GM19238 (cell line): ENCODE measurements at regions not wholly inside any gene's neighbourhood (a gene's known extent, or its start where the extent isn't known, plus 50 kb on each side); places are given as distances from the start of the nearest gene placed in this dataset.
"Not testable (repeated sequence)": the region's sequence is repeated elsewhere in the genome, so short reads cannot be mapped to it uniquely, and the experiment has no call there.

Source experiments
- DNase-seq: peaks from one replicate; pipeline ENCODE4 v3.0.0; 2011; ENCODE audit warnings: low spot score; ENCODE audit not compliant: insufficient read length

DNA sequence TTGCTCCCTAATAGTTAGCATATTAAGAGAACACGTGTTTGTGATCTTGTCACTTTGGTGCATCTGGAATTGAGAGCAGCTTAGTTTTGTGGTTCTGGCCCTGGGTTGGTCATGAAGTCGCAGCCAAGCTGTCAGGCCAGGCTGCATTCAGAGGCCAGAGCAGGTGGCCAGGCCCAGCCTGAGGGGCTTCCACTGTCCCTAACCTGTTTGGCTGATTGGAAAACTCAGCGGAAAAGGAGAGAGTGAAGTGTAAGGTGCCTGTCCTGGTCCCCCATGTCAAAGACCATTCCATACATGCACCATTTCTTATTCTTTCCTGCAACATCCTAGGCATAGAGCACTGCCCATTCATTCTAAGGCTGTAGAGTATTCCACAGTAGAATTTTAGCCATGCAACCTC, 111.5 kb upstream of the IGLL5 start:
- no peak for DNase-seq

DNA sequence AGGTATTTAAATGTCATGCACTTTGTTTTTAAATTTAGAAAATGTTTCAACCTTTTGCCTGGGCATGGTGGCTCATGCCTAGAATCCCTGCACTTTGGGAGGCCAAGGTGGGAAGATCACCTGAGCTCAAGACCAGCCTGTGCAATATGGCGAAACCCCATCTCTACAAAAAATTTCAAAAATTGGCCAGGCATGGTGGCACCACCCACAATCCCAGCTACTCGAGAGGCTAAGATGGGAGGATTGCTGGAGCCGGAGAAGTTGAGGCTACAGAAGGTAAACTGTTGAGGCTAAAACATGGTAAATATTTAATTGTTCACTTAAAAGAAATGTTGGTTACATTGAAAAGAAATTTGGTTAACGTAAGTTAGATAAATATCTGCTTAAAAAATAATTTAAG, 108.4 kb upstream of the IGLL5 start:
- DNase-seq = no peak

DNA sequence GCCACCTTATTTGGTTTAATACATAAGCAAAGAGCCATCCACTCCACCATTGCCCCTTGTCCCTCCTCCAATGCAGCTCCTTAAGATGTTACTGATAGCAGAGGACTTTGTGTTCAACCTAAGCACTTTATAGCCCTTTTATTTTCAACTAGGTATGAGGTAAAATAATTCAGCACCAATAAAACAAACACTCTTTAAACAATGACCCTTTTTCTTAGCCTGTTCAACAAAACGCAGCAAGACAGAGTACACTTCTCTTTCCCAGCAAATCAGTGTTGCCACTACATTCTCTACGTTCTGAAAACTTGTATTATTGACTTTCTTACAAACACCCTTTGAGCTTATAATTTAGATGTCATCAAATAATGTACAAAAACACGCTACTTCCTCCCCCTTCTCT, 104.0 kb upstream of the IGLL5 start:
- DNase-seq = no peak

DNA sequence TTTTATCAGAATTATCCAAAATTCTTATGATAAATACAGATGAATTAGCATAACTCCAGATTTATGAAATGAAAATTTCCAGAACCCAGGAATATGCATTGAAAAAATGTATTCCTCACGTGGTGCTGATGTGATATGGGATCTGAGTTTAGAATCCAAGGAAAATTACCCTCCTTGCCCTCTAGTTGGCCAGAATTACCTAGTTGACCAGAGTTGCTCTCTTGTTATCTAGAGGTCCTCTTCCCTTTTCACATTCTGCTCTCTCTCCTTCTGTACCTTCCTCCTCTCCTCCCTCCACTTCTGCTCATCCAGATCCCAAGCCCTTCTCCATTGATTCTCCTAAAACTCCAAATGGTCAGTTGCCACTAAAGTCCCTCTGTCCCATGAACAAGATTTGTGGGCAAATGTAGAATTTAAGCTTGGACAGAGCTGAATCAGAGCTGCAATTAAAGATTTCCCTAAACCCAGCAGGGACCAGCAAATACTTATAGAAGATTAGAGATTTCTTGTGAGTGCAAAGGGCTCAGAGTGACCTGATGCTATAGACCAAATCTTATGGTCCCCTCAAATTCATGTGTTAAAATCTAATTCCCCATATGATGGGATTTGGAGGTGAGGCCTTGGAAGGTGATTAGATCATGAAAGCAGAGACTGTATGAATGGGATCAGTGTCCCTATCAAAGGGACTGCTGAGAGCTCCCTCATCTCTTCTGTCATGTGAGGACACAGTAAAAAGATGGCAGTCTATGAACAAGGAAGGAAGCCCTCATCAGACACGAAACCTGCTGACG, 103.2 kb upstream of the IGLL5 start:
- no peak for DNase-seq

DNA sequence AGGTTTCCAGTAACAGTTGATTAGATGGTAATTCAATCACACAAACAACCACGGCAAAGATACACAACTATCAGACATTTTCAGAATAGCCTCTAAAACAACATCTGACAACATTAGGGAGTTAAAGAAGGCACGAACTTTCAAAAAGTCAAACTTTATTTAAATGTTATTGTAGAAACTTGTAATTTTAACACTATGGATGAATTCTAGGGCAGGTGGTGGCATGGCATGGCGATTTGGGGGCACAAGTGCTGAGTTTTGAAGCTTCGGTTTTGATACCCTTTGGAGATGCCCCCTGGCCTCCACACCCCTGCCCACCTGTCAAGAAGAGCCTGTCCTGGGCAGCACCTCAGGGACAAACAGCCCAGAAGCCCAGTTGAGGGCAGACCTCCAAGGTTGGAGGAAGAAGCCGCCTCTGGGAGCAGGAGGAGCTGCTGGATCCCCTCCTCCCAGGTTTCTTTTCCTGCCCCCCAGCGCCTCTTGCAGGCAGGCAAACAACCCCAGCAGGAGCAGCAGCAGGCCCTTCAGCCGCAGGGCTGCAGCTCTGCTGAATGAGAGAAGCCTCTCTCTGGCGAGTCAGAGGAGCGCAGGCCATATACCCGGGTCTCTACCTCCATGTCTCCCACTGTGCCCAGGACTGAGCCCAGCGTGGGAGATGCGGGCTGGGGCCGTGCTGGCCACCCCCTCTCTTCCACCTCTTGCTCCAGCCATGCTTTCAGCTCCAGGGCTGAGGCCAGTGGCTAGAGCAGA, 102.1 kb upstream of the IGLL5 start:
- no peak for DNase-seq

DNA sequence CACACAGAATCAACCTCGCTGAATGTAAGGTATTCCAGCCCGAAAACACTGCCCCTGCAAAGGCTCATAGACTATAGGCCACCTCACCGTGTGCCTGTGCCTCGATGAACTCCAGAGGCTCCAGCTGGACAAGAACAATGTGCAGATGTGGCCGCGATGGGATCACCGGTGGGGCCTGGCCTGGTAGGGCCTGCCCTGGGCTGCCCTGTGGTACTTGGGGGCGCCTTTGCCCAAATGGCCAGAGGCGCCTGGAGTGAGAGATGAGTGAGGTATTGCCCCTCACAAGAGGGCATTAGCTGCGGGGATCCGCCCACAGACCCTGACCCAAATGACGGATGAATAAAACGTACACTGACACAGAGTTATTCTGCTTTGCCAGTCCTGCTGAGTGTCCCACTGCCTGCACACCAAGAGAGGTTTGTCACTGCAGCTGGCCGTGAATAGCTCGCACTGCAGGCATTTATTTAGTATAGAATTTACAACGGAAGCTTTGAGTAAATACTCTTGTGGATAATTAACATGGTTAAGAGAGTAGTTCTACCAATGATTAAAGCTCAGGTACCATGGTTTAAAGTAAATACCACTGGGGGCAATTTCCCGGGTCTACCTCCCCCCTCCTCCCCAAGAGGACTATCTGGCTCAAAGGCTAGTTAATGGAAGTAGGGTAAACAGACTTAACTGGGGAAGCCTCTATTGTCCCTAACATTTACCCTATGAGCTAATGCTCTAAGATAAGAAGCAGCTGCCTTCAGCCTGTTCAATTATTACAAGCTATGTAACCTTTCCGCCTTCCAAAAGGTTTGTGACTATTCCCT, 101.1 kb upstream of the IGLL5 start:
- DNase-seq = no peak

DNA sequence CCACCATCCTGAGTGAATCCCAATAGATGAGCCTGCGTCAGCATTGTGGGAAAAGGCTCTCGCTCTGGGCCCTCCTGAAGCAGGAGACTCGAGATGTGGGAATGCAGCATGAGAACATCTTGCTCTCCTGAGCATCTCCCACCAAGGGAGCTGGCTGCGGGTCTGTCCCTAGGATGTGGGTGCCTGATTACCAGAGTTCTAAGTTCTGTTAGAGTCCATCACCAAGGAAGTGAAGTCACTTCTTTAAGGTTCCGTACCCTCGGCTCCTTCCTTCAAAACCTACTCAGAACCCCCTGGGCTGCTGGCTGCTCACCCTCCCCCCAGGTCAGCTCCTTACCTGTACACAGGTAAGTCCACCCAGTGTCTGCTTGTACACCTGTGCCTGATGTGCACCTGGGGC, 100.5 kb upstream of the IGLL5 start:
- DNase-seq = no peak

DNA sequence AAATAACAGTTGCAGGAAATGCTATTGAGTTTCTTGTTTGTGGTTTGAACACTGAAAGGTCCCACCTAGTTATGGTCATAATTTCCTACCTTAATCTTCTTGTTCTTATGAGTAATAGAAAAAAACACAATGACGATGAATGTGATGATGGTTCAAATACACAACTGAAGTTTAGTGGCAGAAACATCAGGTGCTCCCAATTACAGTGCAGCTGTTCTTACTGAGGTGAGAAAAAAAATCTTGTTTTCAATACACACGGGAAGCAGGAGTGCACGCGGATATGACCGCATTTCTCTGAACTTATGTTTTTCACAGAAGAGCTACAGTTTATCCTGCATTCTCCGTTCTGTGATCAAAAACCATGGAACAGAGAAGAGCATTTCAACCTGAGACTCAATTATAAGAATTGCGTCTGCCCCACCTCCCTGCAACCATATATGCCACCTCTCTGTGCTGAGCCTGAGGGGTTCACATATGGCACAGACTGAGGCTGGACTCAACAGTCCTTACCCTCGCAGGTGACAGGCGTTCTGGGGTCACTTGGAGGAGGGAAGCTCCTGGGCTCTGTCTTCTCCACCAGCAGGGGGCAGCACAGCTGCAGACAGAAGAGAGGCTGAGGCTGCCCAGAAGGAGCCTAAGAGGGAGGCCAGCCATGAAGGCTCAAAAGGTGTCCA, 99.7 kb upstream of the IGLL5 start:
- DNase-seq = peak; percentile 60

DNA sequence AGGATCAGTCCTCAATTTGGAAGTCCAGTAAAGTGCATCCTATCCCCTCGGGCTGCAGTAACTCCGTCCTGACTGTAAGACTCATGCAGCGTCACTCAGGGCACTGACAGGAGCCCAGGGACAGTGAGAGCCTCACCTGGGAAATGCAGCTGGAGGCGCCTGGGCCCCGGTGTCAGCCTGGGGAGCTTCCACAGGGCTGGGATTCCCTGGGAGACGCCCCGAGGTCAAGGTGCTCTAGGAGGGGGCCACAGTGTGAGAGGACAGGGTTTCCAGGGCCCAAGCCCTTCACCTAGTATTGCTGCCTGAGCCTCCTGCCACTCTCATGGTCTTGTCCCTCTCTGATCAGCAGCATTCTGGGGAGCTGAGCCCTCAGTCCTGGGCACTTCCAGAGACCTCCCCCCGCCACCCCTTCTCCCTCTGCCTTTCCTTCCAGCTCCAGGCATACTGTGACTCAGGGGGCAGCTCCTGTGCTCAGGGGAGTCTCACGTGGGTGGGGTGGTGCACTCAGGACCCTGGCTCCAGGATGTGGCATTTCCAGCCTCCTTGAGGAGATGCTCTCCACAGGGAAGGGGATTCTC, 99.1 kb upstream of the IGLL5 start:
- DNase-seq = no peak

DNA sequence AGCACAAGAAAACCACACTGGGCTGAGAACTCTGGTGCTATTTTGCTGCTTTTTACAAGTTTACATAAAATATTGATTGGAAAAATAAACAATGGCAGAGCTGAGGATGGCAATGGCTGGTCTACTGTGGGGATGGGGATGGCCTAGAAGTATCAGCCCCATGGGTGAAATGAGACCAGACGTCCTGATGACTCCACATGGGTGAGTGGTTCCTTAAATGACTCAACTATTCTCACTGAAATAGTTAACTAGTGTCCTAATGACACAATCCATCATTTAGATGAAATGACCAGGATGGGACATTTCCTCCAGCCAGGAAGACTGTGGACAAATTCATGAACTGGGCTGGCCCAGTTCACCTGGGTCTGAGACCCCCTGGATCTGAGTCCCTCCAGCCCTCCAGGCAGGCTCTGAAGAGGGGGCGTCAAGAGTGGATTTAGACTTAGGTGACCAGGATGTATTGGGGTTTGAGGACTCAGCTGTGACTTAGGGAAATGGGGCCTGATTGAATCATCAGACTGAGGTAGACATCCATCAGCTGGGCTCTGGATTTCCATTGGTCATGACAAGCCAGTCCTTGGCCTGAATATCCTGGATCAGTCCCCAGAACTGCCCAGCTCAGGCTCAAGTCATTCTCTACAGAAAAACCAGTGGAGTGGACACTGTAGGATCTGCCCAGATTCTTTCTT, 98.2 kb upstream of the IGLL5 start:
- no peak for DNase-seq

DNA sequence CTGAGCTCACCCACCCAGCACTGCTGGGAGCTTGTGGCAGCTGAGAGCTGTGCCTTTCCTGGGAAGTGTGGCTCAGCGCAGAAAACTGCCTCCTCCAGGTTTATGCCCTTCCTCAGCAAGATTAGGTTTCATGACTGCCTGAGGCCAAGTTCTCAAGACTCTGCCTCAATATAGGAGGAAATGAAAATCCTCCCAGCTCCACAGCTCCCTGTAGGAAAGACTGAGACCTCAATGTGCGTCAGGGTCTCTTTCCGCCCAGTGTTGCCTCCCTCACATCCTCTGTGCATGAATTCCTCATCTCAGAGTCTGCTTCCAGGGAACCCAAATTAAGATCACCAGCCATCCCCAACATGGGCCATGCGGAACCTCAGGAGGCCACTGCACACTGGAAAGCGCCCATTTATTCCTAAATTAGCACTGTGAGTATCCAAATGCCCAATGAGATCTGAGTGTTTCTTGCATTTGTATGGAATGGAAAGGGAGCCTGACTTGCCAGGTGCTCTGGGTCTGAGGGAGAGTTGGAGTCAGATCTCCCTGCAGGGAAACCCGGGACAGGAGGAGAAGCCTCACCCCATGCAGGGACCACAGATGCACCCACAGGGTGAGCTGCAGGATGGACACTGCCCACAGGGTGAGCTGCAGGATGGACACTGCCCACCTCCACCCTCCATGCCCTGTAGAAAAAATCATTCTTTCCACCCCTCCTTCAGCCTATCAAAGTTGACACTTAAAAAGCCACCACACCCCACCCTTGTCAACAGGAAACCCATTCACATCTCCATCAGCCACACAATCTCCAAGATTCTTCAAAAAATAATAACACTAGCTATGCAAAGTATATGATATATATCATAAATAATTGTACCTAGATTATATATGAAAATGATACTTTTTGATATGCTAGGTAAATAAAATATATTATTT, 97.4 kb upstream of the IGLL5 start:
- no peak for DNase-seq

DNA sequence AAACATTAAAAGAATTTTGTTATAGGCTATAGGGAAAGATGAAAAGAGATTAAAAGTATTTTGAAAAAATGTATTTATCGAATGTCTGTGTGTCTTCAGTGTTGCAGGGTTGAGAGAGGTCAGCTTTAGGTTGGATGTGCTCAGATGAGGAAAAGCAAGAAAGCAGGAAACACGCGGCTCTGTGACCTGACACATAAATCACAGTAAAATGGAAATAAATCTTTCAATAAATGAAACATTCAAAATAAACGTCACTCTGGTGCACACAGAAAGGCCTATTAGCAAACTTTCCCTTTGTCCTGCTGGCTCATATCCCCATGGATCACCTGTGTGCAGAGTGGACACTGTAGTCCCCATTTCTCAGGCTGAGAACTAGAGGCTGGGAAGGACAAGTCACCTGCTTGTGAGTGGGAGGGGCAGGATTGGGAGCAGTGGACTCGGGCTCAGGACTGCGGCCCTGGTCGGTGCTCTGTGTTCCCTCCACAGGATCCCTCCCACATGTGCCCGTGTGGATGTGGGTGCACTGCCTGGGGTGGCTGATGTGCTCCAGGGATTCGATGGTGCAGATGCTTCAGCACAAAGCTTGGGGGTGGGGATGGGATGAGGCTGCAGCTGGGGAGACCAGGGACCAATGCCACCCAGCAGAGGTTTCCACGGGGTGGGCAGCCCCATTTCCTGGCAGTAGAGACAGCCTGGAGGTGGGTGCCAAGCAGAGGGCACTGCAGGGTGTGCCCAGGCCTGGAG, 96.0 kb upstream of the IGLL5 start:
- no peak for DNase-seq

DNA sequence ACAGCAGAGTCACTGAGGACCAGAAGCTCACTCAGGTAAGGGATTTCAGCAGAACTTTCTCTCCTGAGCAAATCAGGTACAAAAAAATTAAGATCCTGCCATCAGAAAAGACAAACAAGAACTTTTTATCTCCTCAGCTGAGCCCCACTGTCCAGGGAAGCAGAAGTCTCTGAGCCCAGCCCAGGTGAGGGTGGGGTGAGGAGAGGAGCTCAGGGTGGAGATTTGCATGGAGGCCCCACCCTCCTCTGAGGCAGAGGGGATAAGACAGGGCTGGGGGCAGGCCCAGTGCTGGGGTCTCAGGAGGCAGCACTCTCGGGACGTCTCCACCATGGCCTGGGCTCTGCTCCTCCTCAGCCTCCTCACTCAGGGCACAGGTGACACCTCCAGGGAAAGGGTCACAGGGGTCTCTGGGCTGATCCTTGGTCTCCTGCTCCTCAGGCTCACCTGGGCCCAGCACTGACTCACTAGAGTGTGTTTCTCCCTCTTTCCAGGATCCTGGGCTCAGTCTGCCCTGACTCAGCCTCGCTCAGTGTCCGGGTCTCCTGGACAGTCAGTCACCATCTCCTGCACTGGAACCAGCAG, 95.3 kb upstream of the IGLL5 start:
- DNase-seq = not testable (repeated sequence)

DNA sequence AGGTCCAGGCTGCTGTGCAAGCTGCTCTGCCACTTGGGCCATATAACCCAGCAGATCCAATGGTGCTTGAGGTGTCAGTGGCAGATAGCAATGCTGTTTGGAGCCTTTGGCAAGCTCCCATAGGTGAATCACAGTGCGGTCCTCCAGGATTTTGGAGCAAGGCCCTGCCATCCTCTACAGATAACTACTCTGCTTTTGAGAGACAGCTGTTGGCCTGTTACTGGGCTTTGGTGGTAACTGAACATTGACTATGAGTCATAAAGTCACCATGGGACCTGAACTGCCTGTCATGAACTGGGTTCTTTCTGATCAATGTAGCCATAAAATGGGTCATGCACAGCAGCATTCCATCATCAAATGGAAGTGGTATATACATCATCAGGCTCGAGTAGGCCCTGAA, 92.0 kb upstream of the IGLL5 start:
- DNase-seq = not testable (repeated sequence)

DNA sequence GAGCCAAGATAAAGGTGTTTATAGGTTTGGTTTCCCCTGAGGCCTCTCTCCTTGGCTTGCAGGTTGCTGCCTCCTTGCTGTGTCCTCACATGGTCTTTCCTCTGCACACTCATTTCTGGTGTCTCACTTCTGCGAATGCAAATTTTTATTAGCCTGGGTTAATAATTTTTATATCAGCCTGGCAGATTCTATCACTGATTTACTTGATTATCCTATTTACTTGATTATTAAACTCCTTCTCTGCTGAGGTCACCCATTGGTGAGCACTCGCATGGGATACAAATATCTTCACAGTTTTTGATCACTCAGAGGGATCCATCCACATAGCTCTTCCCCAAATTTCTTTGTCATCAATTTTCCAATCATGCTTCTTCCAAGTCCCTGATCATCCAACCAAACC, 90.9 kb upstream of the IGLL5 start:
- DNase-seq = no peak

DNA sequence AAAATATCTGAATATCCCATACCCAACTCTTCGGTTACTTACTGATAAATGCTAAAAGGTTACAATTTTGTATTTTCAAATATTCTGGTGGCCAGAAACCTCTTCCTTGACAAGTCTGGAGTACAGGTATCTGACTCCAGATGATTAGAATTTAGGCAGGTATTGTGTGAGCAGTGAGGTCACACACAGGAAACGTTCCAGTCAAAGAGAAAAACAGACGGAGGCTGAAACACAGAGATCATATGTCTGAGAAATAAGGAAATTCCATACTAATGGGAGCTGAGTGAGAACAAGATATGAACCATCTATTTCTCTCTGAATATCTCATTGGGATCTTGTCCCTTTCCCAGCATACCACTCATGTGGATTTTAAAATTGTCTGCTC, 89.4 kb upstream of the IGLL5 start:
- no peak for DNase-seq

DNA sequence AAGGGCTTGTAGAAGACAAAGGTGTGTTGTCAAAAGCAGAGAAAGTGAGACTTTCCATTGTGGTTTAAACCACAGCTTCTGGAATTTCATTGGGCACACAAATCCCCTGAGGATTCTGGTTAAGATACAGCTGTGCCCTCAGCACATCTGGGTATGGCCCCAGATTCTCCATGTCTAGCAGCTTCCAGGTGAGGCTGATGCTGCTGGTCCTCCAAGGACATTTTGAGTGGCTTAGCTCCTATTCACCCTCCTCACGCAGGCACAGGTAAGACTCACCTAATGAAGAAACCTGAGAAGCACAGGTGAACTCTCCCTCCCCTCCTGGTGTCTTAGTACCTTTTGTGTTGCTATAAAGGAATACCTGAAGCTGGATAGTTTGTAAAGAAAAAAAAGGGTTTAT, 88.9 kb upstream of the IGLL5 start:
- no peak for DNase-seq

DNA sequence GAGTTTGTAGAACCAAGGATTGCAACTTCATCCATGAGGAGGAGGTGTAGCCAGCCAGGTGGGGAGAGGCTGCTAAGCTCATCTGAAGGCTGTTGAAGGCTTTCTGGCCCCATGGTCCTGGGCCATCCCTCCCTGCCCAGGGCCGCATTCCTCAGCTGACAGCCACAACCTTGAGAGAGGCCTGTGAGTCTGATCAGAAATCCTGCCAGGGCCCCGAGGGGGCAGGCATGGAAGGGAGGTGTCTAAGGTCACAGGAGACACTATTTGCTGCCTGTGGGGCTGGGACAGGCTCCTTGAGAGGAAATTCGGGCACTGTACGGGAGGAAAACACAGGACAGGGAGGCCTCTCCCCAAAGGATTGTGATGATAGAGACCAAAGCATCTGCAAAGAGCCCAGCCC, 88.1 kb upstream of the IGLL5 start:
- no peak for DNase-seq

DNA sequence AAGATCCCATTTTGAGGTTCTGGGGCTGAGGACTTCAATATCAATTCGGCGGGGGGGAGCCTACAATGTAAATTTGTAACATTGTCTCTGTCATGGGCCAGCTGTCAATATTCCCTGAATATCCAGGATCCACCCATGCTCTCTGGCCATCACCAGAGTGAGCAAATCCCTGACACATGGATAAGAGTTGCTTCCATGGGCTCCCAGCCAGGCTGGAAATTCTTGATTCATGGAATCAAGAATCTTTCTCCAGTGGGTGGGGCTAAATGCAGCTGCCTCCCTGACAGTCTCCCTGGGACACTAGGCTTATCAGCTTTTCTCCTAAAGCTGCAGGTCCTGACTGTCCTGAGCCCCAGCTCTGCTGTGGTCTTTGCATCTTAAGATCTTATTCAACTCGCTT, 86.9 kb upstream of the IGLL5 start:
- DNase-seq = no peak
